ENCODE measurements at regions not wholly inside any gene's neighbourhood (a gene's known extent, or its start where the extent isn't known, plus 50 kb on each side); places are given as distances from the start of the nearest gene placed in this dataset.
"Not testable (repeated sequence)": the region's sequence is repeated elsewhere in the genome, so short reads cannot be mapped to it uniquely, and the experiment has no call there.

DNA sequence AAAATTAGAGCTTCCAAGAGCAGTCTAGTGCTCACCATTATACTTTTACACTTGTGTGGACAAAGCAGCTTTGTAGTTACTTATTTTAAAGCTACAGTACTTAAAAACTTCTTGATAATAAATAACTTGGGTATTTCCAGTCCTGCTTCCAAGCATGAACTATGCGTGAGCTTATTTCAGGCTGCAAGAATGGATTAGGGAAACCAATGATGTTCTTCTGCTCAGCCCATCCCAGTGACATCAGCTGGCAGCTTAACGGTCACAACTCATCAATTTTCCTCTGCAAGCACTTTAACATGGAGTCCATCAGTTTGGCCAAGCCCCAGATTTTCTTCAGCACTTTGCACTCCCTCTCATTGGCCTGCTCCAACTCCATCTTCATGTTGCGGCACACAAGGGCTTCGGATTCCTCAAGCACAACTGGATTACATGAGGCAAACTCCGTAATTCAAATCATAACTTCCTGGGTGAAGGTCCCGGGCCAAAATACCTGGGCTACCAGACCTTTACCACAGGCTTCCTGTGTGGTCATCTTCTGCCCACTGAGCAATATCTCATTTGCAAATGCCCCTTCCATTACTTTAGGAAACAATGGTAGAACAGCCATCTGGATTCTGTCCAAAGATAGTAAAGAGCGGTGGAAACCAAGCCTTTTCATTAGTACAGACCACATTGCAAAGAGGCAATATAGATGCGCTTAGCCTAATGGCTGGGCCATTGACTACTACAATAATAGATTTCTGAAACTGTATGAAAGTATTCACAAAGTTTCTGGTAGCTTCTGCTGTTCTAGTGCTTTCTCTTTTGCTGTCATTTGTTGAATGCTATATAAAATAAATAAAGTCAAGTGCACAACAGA, 87.5 kb upstream of the DAZL start:
- peaks cover 8% of the 10 kb centered on the region; the same call in 1 of the 2 replicates for H3K36me3 ChIP-seq (ENCODE audit: insufficient read depth, low read length)
- peaks cover 5% of the 10 kb centered on the region; the same call in 1 of the 2 replicates for H3K4me1 ChIP-seq (ENCODE audit: insufficient read depth, low read length)

DNA sequence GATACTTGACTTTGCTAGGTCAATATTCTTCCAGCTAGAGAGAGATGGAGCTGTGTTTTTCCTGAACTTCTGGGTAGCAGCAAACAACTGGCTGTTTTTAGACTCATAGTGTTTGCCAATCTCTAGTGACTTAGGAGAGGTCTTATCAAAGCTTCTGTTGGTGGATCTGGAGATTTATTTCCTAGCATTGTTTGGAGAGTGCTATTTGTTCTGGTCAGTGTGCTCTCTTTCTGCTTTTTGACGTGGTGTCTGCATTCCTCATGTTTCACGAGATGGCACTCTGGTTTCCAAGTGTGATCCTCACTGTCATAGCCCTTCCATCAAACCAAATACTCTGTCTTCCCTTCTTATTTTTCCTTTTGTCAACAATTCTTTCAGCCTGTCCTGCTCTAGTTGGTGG, 88.6 kb upstream of the DAZL start:
- H3K4me1 ChIP-seq (ENCODE audit: insufficient read depth, low read length), result peaks cover 15% of the 10 kb centered on the region; the same call in 1 of the 2 replicates
- H3K9me3 ChIP-seq (ENCODE audit: control insufficient read depth, insufficient read depth, low read length), result peaks cover 20% of the 10 kb centered on the region
- no peak overlapping the region for H3K9ac ChIP-seq (ENCODE audit: low read depth, low read length)
- H3K36me3 ChIP-seq (ENCODE audit: insufficient read depth, low read length), result peaks cover 5% of the 10 kb centered on the region; the same call in 1 of the 2 replicates

More for the DNA sequence above, 87.5 kb upstream of the DAZL start:
- H3K9me3 ChIP-seq (ENCODE audit: control insufficient read depth, insufficient read depth, low read length), result peaks cover 25% of the 10 kb centered on the region
- H3K9ac ChIP-seq (ENCODE audit: low read depth, low read length), result no peak overlapping the region

DNA sequence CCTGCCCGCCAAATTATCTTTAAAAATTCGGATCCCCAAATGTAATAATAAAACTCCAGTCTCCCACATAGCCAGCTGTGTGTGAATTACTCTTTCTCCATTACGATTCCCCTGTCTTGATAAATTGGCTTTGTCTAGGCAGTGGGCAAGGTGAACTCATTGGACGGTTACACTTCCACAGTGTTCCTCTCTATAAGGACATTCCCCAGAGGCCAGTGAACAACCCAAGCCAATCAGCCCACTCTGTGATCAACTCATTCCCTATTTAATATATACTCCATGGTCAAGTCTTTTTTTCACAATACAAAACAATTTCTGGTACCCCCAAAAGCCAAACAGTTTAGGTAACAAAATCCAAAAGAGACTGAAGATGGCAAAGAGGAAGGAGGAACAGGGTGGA, 90.5 kb upstream of the DAZL start:
- H3K36me3 ChIP-seq (ENCODE audit: insufficient read depth, low read length), result no peaks in the 10 kb centered on the region
- H3K9me3 ChIP-seq (ENCODE audit: control insufficient read depth, insufficient read depth, low read length), result peaks cover 6% of the 10 kb centered on the region
- H3K9ac ChIP-seq (ENCODE audit: low read depth, low read length), result no peak overlapping the region
- H3K4me1 ChIP-seq (ENCODE audit: insufficient read depth, low read length), result peaks cover 16% of the 10 kb centered on the region; the same call in 1 of the 2 replicates

DNA sequence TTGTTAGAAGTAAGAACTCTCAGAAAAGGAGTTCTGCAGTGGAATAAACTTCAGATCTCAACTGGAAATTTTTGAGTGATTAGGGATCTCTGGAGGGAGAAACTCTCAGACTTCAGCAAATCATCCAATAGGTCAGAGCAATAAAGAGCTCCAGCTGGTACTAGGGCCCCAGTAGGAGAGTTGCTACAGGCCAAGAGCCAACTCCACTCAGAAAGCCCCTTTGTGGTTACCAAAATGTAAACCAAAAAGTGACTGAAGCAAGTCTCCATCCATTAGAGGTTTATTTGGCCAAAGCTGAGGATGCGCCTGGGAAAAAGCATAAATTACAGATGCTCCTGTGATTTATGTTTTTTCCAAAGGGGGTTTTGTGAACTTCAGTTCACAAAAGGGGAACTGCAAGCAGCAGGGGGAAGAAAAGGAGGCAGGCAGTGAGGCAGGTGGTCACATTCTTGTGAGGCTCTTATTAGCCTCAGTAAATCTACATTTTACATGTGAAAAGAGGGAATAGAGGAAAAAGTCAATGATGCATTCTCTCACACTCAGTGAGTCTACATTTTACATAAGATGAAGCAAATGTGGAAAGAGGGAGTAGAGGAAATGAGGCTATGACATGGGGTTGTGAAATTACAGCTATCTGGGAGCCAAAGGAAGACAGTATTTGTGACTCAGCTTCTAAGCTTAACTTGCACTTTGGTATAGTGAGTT, 92.4 kb upstream of the DAZL start:
- Histone ChIP-seq H3K4me1 (ENCODE audit: insufficient read depth, low read length) (peaks cover 16% of the 10 kb centered on the region; the same call in 1 of the 2 replicates), H3K9me3 (ENCODE audit: control insufficient read depth, insufficient read depth, low read length) (peaks cover 4% of the 10 kb centered on the region), H3K36me3 (ENCODE audit: insufficient read depth, low read length) (no peaks in the 10 kb centered on the region), H3K9ac (ENCODE audit: low read depth, low read length) (no peak overlapping the region)

DNA sequence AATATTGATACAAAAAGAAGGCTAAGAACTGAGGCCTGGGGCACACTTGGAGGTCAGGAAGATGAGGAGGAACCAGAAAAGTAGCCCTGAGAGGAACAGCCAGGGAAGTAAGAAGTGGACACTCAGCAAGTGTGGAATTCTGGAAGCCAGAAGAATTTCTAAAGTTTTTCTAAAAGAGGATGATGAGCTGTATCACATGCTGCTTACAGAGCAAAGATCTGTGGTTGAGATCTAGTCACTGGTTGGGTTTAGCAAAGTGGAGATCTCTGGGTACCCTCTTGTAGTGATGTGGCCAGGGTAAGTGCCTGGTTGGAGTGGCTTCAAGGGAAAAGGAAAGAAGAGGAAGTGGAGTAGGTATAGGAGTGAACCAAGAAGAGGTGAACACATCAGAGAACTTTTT, 95.4 kb upstream of the DAZL start:
- Histone ChIP-seq H3K4me1 (ENCODE audit: insufficient read depth, low read length) (peaks cover 16% of the 10 kb centered on the region; the same call in 1 of the 2 replicates), H3K36me3 (ENCODE audit: insufficient read depth, low read length) (no peaks in the 10 kb centered on the region), H3K9ac (ENCODE audit: low read depth, low read length) (no peak overlapping the region), H3K9me3 (ENCODE audit: control insufficient read depth, insufficient read depth, low read length) (peaks cover 3% of the 10 kb centered on the region)

DNA sequence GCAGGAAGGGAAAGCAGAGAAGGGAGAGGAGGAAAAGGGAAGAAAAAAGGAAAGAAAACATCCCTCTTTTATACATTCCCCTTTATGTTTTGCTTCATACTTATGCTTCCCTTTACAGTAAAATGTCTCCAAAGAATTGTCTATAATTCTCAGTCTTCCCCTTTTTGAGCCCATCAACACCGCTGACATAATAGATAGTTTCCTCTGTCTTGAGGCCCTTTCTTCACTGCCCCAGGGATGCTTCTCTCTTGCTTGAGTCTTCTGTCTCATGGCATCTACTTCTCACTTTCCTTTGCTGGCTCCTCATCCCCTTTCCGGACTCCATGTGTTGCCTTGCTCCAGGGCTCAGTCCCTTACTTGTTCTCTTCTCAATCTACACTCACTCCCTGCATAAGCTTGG, 99.7 kb upstream of the DAZL start:
- H3K4me1 ChIP-seq (ENCODE audit: insufficient read depth, low read length), result no peaks in the 10 kb centered on the region
- no peaks in the 10 kb centered on the region for H3K36me3 ChIP-seq (ENCODE audit: insufficient read depth, low read length)
- no peak overlapping the region for H3K9ac ChIP-seq (ENCODE audit: low read depth, low read length)
- H3K9me3 ChIP-seq (ENCODE audit: control insufficient read depth, insufficient read depth, low read length), result no peaks in the 10 kb centered on the region

DNA sequence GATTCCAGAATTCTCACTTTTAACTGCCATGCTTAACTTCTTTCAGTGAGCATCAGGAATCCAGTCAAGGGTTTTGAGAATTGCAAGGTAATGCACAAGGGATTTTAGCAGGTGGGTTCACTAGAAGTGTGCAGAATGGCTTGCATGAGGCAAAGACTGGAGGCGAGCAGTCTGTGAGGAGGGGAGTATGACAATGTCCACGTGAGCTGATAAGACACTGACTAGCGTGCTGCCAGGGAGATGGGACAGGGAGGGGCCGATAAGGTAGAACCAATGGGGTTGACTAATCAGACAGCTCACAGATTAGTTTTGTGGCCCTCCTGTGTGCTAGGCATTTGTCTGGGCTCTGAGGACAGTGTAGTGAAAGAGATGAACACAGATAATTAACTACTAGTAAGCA, 102.0 kb upstream of the DAZL start:
- no peak overlapping the region for H3K9ac ChIP-seq (ENCODE audit: low read depth, low read length)
- H3K9me3 ChIP-seq (ENCODE audit: control insufficient read depth, insufficient read depth, low read length), result no peaks in the 10 kb centered on the region
- no peaks in the 10 kb centered on the region for H3K4me1 ChIP-seq (ENCODE audit: insufficient read depth, low read length)
- H3K36me3 ChIP-seq (ENCODE audit: insufficient read depth, low read length), result no peaks in the 10 kb centered on the region

DNA sequence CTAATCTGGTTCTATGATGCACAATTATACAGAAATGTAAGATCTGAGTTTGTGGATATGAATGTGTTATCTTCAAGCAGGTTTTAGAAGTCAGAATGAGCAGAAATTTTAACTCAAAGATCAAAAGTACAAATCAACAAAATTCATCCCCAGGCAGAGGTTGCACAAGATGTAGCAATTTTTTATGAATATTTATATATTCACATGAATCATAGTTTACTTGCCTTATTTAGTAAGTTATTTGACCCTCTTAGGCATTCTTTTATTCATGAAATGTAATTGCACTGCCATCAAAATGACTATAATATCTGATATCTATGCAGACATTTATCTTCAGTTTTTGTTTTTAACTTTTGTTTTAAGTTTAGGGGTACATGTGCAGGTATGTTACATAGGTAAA, 103.1 kb upstream of the DAZL start:
- no peaks in the 10 kb centered on the region for H3K36me3 ChIP-seq (ENCODE audit: insufficient read depth, low read length)
- H3K9ac ChIP-seq (ENCODE audit: low read depth, low read length), result no peak overlapping the region
- no peaks in the 10 kb centered on the region for H3K4me1 ChIP-seq (ENCODE audit: insufficient read depth, low read length)
- H3K9me3 ChIP-seq (ENCODE audit: control insufficient read depth, insufficient read depth, low read length), result peaks cover 3% of the 10 kb centered on the region; the same call in 1 of the 2 replicates

DNA sequence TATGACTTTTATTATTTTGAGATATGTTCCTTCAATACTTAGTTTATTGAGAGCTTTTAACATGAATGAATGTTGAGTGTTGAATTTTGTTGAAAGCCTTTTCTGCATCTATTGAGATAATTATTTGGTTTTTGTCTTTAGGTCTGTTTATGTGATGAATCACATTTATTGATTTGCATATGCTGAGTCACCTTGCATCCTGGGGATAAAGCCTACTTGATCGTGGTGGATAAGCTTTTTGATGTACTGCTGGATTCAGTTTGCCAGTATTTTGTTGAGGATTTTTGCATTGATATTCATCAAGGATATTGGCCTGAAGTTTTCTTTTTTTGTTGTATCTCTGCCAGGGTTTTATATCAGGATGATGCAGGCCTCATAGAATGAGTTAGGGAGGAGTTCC, 106.5 kb upstream of the DAZL start:
- H3K9me3 ChIP-seq (ENCODE audit: control insufficient read depth, insufficient read depth, low read length), result not testable (repeated sequence)

DNA sequence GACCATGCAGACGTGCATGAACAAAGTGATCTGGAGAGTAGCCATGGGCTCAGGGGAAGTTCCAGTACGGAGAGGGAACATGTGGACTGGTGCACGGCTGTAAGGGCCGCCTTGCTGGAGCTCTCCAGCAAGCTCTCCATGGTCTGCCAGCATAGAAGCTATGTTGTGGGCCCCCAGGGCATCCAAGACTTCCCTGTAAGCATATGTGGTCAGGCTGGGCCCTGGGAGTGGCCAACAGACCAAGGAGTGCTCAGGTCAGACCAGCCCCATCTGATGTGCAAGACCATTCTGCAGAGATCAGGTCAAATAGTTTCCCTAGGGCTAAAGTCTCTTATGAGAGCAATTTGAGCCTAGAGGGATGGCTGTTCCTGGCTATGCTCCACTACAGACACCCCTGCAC, 110.1 kb upstream of the DAZL start:
- Histone ChIP-seq H3K9ac (ENCODE audit: low read depth, low read length) (no peak overlapping the region), H3K9me3 (ENCODE audit: control insufficient read depth, insufficient read depth, low read length) (peaks cover 4% of the 10 kb centered on the region; the same call in 1 of the 2 replicates), H3K36me3 (ENCODE audit: insufficient read depth, low read length) (no peaks in the 10 kb centered on the region), H3K4me1 (ENCODE audit: insufficient read depth, low read length) (no peaks in the 10 kb centered on the region)

More for the DNA sequence above, 106.5 kb upstream of the DAZL start:
- not testable (repeated sequence) for H3K36me3 ChIP-seq (ENCODE audit: insufficient read depth, low read length); H3K4me1 ChIP-seq (ENCODE audit: insufficient read depth, low read length); H3K9ac ChIP-seq (ENCODE audit: low read depth, low read length)

DNA sequence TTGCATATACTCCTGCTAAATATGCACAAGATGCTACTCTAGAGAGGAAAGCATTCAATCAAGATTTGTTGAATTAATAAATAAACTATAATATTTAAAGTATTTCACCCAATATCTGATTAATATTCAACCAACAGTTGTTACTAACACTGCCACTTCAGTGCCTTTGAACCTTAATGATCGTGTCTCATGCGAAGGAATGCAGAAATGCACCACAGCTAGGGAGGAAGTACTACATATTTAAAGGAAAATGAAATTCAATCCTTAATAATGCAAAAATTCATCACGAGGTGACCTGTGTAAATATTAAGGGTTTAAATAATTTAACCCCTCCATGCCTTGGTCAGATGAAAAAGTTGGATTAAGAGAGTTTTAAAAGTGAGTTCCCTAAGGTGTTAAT, 114.2 kb upstream of the DAZL start:
- Histone ChIP-seq H3K9ac (ENCODE audit: low read depth, low read length) (no peak overlapping the region), H3K9me3 (ENCODE audit: control insufficient read depth, insufficient read depth, low read length) (no peaks in the 10 kb centered on the region), H3K4me1 (ENCODE audit: insufficient read depth, low read length) (no peaks in the 10 kb centered on the region), H3K36me3 (ENCODE audit: insufficient read depth, low read length) (no peaks in the 10 kb centered on the region)

DNA sequence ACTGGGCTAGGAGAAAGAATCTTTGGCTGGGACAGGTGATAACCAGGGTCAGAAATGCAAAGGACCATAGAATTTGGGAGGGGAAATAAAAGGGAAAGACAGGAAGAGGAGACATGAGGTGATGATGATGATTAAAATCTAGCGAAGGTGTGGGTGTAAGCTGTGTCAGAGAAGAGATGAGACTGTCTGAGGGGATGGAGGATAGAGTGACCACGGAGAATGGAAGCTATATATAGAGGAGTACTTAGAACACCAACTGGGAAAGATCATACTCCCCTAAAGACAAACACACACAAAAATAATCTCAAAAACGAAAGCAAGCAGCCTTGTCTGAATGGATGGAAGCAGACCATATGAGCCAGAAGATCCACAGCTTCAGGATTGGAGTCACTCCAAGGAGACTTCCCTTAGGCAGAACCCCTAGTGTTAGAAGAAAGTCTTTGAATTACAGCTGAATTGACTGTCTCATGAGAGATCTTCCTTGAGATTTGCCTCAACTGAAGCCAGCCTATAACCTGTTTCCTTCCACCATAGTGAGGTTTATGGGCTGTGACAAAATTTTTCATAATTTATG, 115.2 kb upstream of the DAZL start:
- Histone ChIP-seq H3K9ac (ENCODE audit: low read depth, low read length) (no peak overlapping the region), H3K9me3 (ENCODE audit: control insufficient read depth, insufficient read depth, low read length) (no peaks in the 10 kb centered on the region), H3K4me1 (ENCODE audit: insufficient read depth, low read length) (no peaks in the 10 kb centered on the region), H3K36me3 (ENCODE audit: insufficient read depth, low read length) (no peaks in the 10 kb centered on the region)

DNA sequence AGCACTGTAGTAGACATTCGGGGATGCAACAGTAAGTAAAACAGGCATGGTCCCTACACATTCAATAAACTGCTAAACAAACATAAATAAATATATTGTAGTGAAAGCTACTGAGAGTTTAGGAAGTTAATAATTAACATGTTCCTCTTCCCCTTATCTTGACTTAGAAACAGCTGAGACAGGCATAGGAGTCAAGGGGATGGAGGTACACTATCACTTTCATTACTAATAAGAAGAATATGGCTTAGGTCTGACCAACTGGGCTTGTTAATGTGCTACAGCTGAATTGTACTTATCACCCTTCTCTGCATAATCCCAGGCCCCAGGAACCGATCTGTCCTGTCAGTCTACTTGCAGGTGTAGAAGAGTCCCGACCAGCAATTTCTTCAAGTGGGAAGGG, 116.3 kb upstream of the DAZL start:
- H3K4me1 ChIP-seq (ENCODE audit: insufficient read depth, low read length), result no peaks in the 10 kb centered on the region
- no peaks in the 10 kb centered on the region; the same call in 1 of the 2 replicates for H3K36me3 ChIP-seq (ENCODE audit: insufficient read depth, low read length)
- H3K9ac ChIP-seq (ENCODE audit: low read depth, low read length), result no peak overlapping the region
- peaks cover 10% of the 10 kb centered on the region for H3K9me3 ChIP-seq (ENCODE audit: control insufficient read depth, insufficient read depth, low read length)

DNA sequence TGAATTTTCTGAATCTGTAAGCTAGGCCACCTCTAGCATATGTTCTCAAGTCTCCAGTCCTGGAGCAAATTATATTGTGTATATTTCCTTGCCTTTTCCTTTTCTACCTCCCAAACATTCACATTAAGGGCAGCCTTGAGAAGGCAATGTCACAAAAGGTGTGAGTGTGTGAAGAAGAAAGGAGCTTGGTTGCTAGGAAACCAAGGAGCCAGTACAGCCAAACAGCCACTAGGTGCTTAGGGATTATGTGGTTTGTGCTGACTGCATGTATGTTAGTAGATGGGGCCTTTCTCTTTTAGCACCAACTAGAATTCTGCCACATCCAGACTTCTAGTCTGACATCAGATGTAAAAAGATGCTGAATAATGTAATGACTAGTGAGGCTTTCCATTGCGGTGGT, 118.8 kb upstream of the DAZL start:
- peaks cover 16% of the 10 kb centered on the region for H3K9me3 ChIP-seq (ENCODE audit: control insufficient read depth, insufficient read depth, low read length)
- no peaks in the 10 kb centered on the region; the same call in 1 of the 2 replicates for H3K36me3 ChIP-seq (ENCODE audit: insufficient read depth, low read length)
- H3K4me1 ChIP-seq (ENCODE audit: insufficient read depth, low read length), result no peaks in the 10 kb centered on the region
- H3K9ac ChIP-seq (ENCODE audit: low read depth, low read length), result no peak overlapping the region
